SU-DHL-6 (cell line): ENCODE measurements at regions not wholly inside any gene's neighbourhood (a gene's known extent, or its start where the extent isn't known, plus 50 kb on each side); places are given as distances from the start of the nearest gene placed in this dataset.
"Not testable (repeated sequence)": the region's sequence is repeated elsewhere in the genome, so short reads cannot be mapped to it uniquely, and the experiment has no call there.

Source experiments
- H2AFZ ChIP-seq: fragments of 200-600 bp; sonication (generic); 2 replicates; pipeline ENCODE4 v1.6.1; 2014; ENCODE audit warnings: low read depth, mild to moderate bottlenecking, moderate library complexity, mixed read lengths, antibody characterized with exemption, low read length; ENCODE audit not compliant: severe bottlenecking
- H3F3A ChIP-seq: fragments of 200-600 bp; shearing (Covaris generic); 2 replicates; pipeline ENCODE4 v1.6.0; 2016; ENCODE audit warnings: antibody characterized with exemption, mild to moderate bottlenecking; ENCODE audit not compliant: insufficient read depth
- H3K27ac ChIP-seq: fragments of 200-600 bp; sonication (generic); 2 replicates; pipeline ENCODE4 v1.5.1; 2016; ENCODE audit warnings: low read depth, mild to moderate bottlenecking, low read length, moderate library complexity, mixed read lengths
- H3K27me3 ChIP-seq: fragments of 200-600 bp; sonication (generic), shearing (Covaris generic); 2 replicates; pipeline ENCODE4 v1.6.0; 2014; ENCODE audit warnings: mild to moderate bottlenecking, low read length
- H3K36me3 ChIP-seq: fragments of 200-600 bp; sonication (generic); 2 replicates; pipeline ENCODE4 v1.6.1; 2014; ENCODE audit warnings: mild to moderate bottlenecking, low read length, mixed read lengths
- H3K4me2 ChIP-seq: fragments of 300-600, 200-600 bp; shearing (Covaris generic), sonication (generic); 2 replicates; pipeline ENCODE4 v1.6.0; 2014; ENCODE audit warnings: low read length, low read depth, mild to moderate bottlenecking; ENCODE audit not compliant: poor library complexity, severe bottlenecking
- H3K4me3 ChIP-seq: fragments of 200-600 bp; sonication (generic); 2 replicates; pipeline ENCODE4 v1.5.1; 2014; ENCODE audit warnings: antibody characterized with exemption, low read length, mild to moderate bottlenecking, mixed read lengths; ENCODE audit not compliant: insufficient read depth, poor library complexity, severe bottlenecking
- H3K79me2 ChIP-seq: fragments of 200-600 bp; sonication (generic); 2 replicates; pipeline ENCODE4 v1.6.1; 2014; ENCODE audit warnings: mild to moderate bottlenecking, low read length, moderate library complexity; ENCODE audit not compliant: insufficient read depth
- H3K9ac ChIP-seq: fragments of 200-600 bp; sonication (generic); 2 replicates; pipeline ENCODE4 v1.7.0; 2014; ENCODE audit warnings: mild to moderate bottlenecking, low read length
- H3K9me2 ChIP-seq: fragments of 200-600 bp; sonication (generic); replicated peaks from 2 replicates; pipeline ENCODE4 v1.6.1; 2014; ENCODE audit warnings: low read length; ENCODE audit not compliant: insufficient read depth
- H3K9me3 ChIP-seq: fragments of 200-600 bp; sonication (generic); 2 replicates; pipeline ENCODE4 v1.6.1; 2014; ENCODE audit warnings: low read length, mixed read lengths; ENCODE audit not compliant: insufficient read depth
- H4K20me1 ChIP-seq: fragments of 200-600 bp; sonication (generic); 2 replicates; pipeline ENCODE4 v1.6.1; 2014; ENCODE audit warnings: low read depth, mild to moderate bottlenecking, antibody characterized with exemption, low read length, moderate library complexity, mixed read lengths
- EZH2phosphoT487 ChIP-seq: fragments of 200-600 bp; sonication (generic), shearing (Covaris generic); conservative IDR thresholded peaks from 2 replicates; pipeline ENCODE4 v1.6.1; 2018; ENCODE audit warnings: mild to moderate bottlenecking, antibody characterized with exemption, low read length, moderate library complexity, mixed read lengths
- TF ChIP-seq, protein P1 (sequence below): fragments of 200-600 bp; sonication (generic); IDR thresholded peaks from one replicate; pipeline ENCODE4 v1.5.1; 2017; ENCODE audit warnings: antibody characterized with exemption, mild to moderate bottlenecking, low read length, moderate library complexity; ENCODE audit not compliant: insufficient read depth, poor library complexity, severe bottlenecking

- H3K4me3 ChIP-seq = no peak overlapping the region
- no peak overlapping the region for H3K4me2 ChIP-seq
- no peaks in the 10 kb centered on the region for H3F3A ChIP-seq
- TF ChIP-seq, protein P1, sequence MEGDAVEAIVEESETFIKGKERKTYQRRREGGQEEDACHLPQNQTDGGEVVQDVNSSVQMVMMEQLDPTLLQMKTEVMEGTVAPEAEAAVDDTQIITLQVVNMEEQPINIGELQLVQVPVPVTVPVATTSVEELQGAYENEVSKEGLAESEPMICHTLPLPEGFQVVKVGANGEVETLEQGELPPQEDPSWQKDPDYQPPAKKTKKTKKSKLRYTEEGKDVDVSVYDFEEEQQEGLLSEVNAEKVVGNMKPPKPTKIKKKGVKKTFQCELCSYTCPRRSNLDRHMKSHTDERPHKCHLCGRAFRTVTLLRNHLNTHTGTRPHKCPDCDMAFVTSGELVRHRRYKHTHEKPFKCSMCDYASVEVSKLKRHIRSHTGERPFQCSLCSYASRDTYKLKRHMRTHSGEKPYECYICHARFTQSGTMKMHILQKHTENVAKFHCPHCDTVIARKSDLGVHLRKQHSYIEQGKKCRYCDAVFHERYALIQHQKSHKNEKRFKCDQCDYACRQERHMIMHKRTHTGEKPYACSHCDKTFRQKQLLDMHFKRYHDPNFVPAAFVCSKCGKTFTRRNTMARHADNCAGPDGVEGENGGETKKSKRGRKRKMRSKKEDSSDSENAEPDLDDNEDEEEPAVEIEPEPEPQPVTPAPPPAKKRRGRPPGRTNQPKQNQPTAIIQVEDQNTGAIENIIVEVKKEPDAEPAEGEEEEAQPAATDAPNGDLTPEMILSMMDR = no peak
- no peak for TF ChIP-seq EZH2phosphoT487
- no peaks in the 10 kb centered on the region for H4K20me1 ChIP-seq
- no peak overlapping the region for H3K27ac ChIP-seq
- no peak overlapping the region for H2AFZ ChIP-seq
- no peaks in the 10 kb centered on the region for H3K79me2 ChIP-seq
- H3K9ac ChIP-seq = no peak overlapping the region
- no peaks in the 10 kb centered on the region for H3K36me3 ChIP-seq
- no peaks in the 10 kb centered on the region for H3K9me2 ChIP-seq
- H3K9me3 ChIP-seq = peaks cover 17% of the 10 kb centered on the region; the same call in 1 of the 2 replicates
- no peaks in the 10 kb centered on the region for H3K27me3 ChIP-seq
Observed at GRCh38 chr5:124986667-124987066, 240.2 kb upstream of the ZNF608 start.

DNA sequence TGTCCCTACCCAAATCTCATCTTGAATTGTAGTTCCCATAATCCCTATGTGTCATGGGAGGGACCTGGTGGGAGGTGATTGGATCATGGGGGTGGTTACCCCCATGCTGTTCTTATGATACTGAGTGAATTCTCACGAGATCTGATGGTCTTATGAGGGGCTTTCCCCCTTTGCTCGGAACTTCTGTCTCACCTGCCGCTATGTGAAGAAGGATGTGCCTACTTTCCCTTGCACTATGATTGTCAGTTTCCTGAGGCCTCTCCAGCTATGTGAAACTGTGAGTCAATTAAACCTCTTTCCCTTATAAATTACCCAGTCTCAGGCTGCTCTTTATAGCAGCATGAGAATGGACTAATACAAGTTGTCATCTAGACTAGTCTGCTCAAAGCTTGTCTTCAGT, 241.3 kb upstream of the ZNF608 start:
- not testable (repeated sequence) for H3K27me3 ChIP-seq, H3K4me2 ChIP-seq, H2AFZ ChIP-seq, H4K20me1 ChIP-seq, H3K4me3 ChIP-seq, H3F3A ChIP-seq, H3K9me2 ChIP-seq, H3K9ac ChIP-seq, H3K79me2 ChIP-seq, H3K27ac ChIP-seq, H3K36me3 ChIP-seq
- peaks cover 17% of the 10 kb centered on the region; the same call in 1 of the 2 replicates for H3K9me3 ChIP-seq

DNA sequence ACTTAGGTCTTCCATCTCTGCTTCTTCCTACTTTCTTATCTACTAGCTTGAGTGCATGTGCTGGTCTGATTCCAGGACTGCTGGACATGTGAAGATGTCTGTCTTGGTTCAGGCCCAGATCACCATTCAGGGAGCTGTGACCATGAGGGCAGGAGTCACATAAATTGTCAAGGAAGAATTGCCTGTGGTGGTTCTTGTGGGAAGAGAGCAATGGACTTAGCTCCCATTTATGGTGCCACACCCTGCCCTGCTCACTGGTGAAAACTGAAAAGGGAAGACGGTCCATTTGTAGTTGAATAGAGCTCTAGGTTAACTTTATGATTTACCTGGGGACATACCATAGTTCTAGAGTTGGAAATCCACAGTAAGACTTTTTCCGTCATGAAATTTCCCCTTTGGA, 244.3 kb upstream of the ZNF608 start:
- Histone ChIP-seq H2AFZ (no peak overlapping the region), H4K20me1 (no peaks in the 10 kb centered on the region), H3K4me3 (no peak overlapping the region), H3K79me2 (no peaks in the 10 kb centered on the region), H3K9me3 (peaks cover 17% of the 10 kb centered on the region; the same call in 1 of the 2 replicates), H3F3A (no peaks in the 10 kb centered on the region; the same call in 1 of the 2 replicates), H3K27me3 (no peaks in the 10 kb centered on the region), H3K4me2 (no peak overlapping the region), H3K27ac (no peak overlapping the region), H3K36me3 (no peaks in the 10 kb centered on the region), H3K9me2 (no peaks in the 10 kb centered on the region), H3K9ac (no peak overlapping the region)
- TF ChIP-seq, protein P1 = no peak
- no peak for TF ChIP-seq EZH2phosphoT487

GRCh38 chr5:124995421-124995820, 249.0 kb upstream of the ZNF608 start:
- H3K4me3 ChIP-seq = no peak overlapping the region
- no peak overlapping the region for H2AFZ ChIP-seq
- no peaks in the 10 kb centered on the region for H3K79me2 ChIP-seq
- H4K20me1 ChIP-seq = no peaks in the 10 kb centered on the region
- H3K9me3 ChIP-seq = no peaks in the 10 kb centered on the region
- H3K9ac ChIP-seq = no peak overlapping the region
- no peaks in the 10 kb centered on the region for H3K27me3 ChIP-seq
- H3K4me2 ChIP-seq = no peak overlapping the region
- no peak for TF ChIP-seq EZH2phosphoT487
- TF ChIP-seq, protein P1 = no peak
- no peak overlapping the region for H3K27ac ChIP-seq
- H3F3A ChIP-seq = peaks cover 32% of the 10 kb centered on the region
- no peaks in the 10 kb centered on the region for H3K36me3 ChIP-seq
- H3K9me2 ChIP-seq = no peaks in the 10 kb centered on the region
